H9 (cell line): ENCODE measurements at regions not wholly inside any gene's neighbourhood (a gene's known extent, or its start where the extent isn't known, plus 50 kb on each side); places are given as distances from the start of the nearest gene placed in this dataset.
"Not testable (repeated sequence)": the region's sequence is repeated elsewhere in the genome, so short reads cannot be mapped to it uniquely, and the experiment has no call there.

Experiments
- DNase-seq: peaks from one replicate; pipeline ENCODE4 v3.0.0-alpha.2; 2017
- H2AFZ ChIP-seq: one replicate; pipeline ENCODE4 v1.6.1; 2013; ENCODE audit warnings: mild to moderate bottlenecking, low read length, control low read depth, moderate library complexity
- H2AK5ac ChIP-seq: 2 replicates; pipeline ENCODE4 v1.6.1; 2013; ENCODE audit warnings: low read length, control low read depth, mixed read lengths; ENCODE audit not compliant: insufficient read length
- H2BK120ac ChIP-seq: one replicate; pipeline ENCODE4 v1.6.1; 2013; ENCODE audit warnings: low read depth, mild to moderate bottlenecking, low read length, control low read depth, inconsistent platforms; ENCODE audit not compliant: poor library complexity, severe bottlenecking
- H2BK12ac ChIP-seq: 2 replicates; pipeline ENCODE4 v1.6.1; 2013; ENCODE audit warnings: low read length, control low read depth, mixed read lengths, low read depth; ENCODE audit not compliant: insufficient read length
- H2BK15ac ChIP-seq: 2 replicates; pipeline ENCODE4 v1.6.1; 2013; ENCODE audit warnings: low read depth, low read length, control low read depth
- H2BK20ac ChIP-seq: one replicate; pipeline ENCODE4 v1.6.1; 2013; ENCODE audit warnings: low read depth, mild to moderate bottlenecking, low read length, control low read depth, inconsistent platforms; ENCODE audit not compliant: poor library complexity, severe bottlenecking
- H2BK5ac ChIP-seq: 2 replicates; pipeline ENCODE4 v1.6.1; 2013; ENCODE audit warnings: low read length, control low read depth, mixed read lengths; ENCODE audit not compliant: insufficient read length
- H3K14ac ChIP-seq: 2 replicates; pipeline ENCODE4 v1.6.1; 2013; ENCODE audit warnings: low read length, control low read depth; ENCODE audit not compliant: insufficient read depth
- H3K18ac ChIP-seq: 2 replicates; pipeline ENCODE4 v1.6.1; 2013; ENCODE audit warnings: low read depth, mild to moderate bottlenecking, mixed read lengths, low read length, control low read depth; ENCODE audit not compliant: insufficient read length
- H3K23ac ChIP-seq: 2 replicates; pipeline ENCODE4 v1.6.1; 2013; ENCODE audit warnings: low read length, control low read depth, mixed read lengths, low read depth; ENCODE audit not compliant: insufficient read length
- H3K23me2 ChIP-seq: 2 replicates; pipeline ENCODE4 v1.6.1; 2013; ENCODE audit warnings: low read depth, mild to moderate bottlenecking, mixed read lengths, low read length, control low read depth; ENCODE audit not compliant: insufficient read length, poor library complexity, severe bottlenecking
- H3K27ac ChIP-seq: 2 replicates; pipeline ENCODE4 v1.5.1; 2013; ENCODE audit warnings: low read length, control low read depth, mixed read lengths, low read depth; ENCODE audit not compliant: insufficient read length
- H3K27me3 ChIP-seq: 2 replicates; pipeline ENCODE4 v1.6.1; 2013; ENCODE audit warnings: low read length, control low read depth, inconsistent platforms; ENCODE audit not compliant: insufficient read depth
- H3K4ac ChIP-seq: 2 replicates; pipeline ENCODE4 v1.6.1; 2013; ENCODE audit warnings: low read depth, mild to moderate bottlenecking, control low read depth, inconsistent platforms, low read length, moderate library complexity
- H3K4me1 ChIP-seq: 2 replicates; pipeline ENCODE4 v1.6.1; 2013; ENCODE audit warnings: low read length, control low read depth, inconsistent platforms; ENCODE audit not compliant: insufficient read depth
- H3K4me2 ChIP-seq: 2 replicates; pipeline ENCODE4 v1.6.1; 2013; ENCODE audit warnings: low read length, control low read depth, mixed read lengths; ENCODE audit not compliant: insufficient read length, insufficient read depth
- H3K56ac ChIP-seq: 2 replicates; pipeline ENCODE4 v1.6.1; 2013; ENCODE audit warnings: low read depth, mild to moderate bottlenecking, mixed read lengths, low read length, control low read depth; ENCODE audit not compliant: insufficient read length
- H3K79me1 ChIP-seq: 2 replicates; pipeline ENCODE4 v1.6.1; 2013; ENCODE audit warnings: low read depth, mild to moderate bottlenecking, moderate library complexity, low read length, control low read depth, inconsistent platforms; ENCODE audit not compliant: insufficient read depth, poor library complexity, severe bottlenecking
- H3K79me2 ChIP-seq: 2 replicates; pipeline ENCODE4 v1.6.1; 2013; ENCODE audit warnings: low read length, control low read depth, inconsistent platforms; ENCODE audit not compliant: insufficient read depth
- H3K9ac ChIP-seq: 2 replicates; pipeline ENCODE4 v1.6.1; 2013; ENCODE audit warnings: low read length, control low read depth, mixed read lengths; ENCODE audit not compliant: insufficient read length; ENCODE audit errors: extremely low read depth
- H3K9me3 ChIP-seq: one replicate; pipeline ENCODE4 v1.6.1; 2013; ENCODE audit warnings: low read depth, low read length, inconsistent platforms; ENCODE audit not compliant: control insufficient read depth
- H3T11ph ChIP-seq: one replicate; pipeline ENCODE4 v1.6.1; 2013; ENCODE audit warnings: mild to moderate bottlenecking, low read length, control low read depth, inconsistent platforms
- H4K20me1 ChIP-seq: one replicate; pipeline ENCODE4 v1.6.1; 2013; ENCODE audit not compliant: control insufficient read depth, insufficient read length, insufficient read depth
- H4K5ac ChIP-seq: 2 replicates; pipeline ENCODE4 v1.6.1; 2013; ENCODE audit warnings: low read depth, mild to moderate bottlenecking, mixed read lengths, low read length, control low read depth; ENCODE audit not compliant: insufficient read length
- H4K8ac ChIP-seq: replicated peaks from 2 replicates; pipeline ENCODE4 v1.6.1; 2013; ENCODE audit warnings: low read length, control low read depth, mixed read lengths, low read depth; ENCODE audit not compliant: insufficient read length
- H4K91ac ChIP-seq: 2 replicates; pipeline ENCODE4 v1.6.1; 2013; ENCODE audit warnings: low read depth, mild to moderate bottlenecking, moderate library complexity, mixed read lengths, low read length, control low read depth; ENCODE audit not compliant: insufficient read length
- H3K27ac Mint-ChIP-seq, 3 experiments: 2 replicates in 2 of 3; 3 replicates in 1 of 3; pipeline ENCODE4 v1.8.0; 2020 to 2021; ENCODE audit warnings: mixed read lengths in 3 of 3, mild to moderate bottlenecking in 1 of 3, moderate library complexity in 1 of 3
- H3K27me3 Mint-ChIP-seq: 2 replicates; pipeline ENCODE4 v1.8.0; 2021; ENCODE audit warnings: low read depth, mild to moderate bottlenecking, moderate library complexity, mixed read lengths
- H3K36me3 Mint-ChIP-seq, 3 experiments: 2 replicates in 2 of 3; 3 replicates in 1 of 3; pipeline ENCODE4 v1.8.0; 2020 to 2021; ENCODE audit warnings: low read depth in 3 of 3, mixed read lengths in 3 of 3; ENCODE audit not compliant: insufficient read depth in 1 of 3
- H3K4me1 Mint-ChIP-seq, 2 experiments: 2 replicates each; pipeline ENCODE4 v1.8.0; 2020; ENCODE audit warnings: mixed read lengths in 2 of 2
- H3K4me3 Mint-ChIP-seq, 2 experiments: 2 replicates in 1 of 2; 3 replicates in 1 of 2; pipeline ENCODE4 v1.8.0; 2020 to 2021; ENCODE audit warnings: mild to moderate bottlenecking in 2 of 2, mixed read lengths in 2 of 2, moderate library complexity in 1 of 2
- H3K9me3 Mint-ChIP-seq, 2 experiments: 2 replicates in 1 of 2; 3 replicates in 1 of 2; pipeline ENCODE4 v1.8.0; 2020; ENCODE audit warnings: mild to moderate bottlenecking in 2 of 2, mixed read lengths in 2 of 2, moderate library complexity in 1 of 2
- WGBS: extraction: QIAGEN DNeasy Blood & Tissue Kit; methylation state at CpG from one replicate; pipeline ENCODE4 v1.1.7; 2013; ENCODE audit warnings: missing lambda C conversion rate, low lambda C conversion rate, mixed read lengths; ENCODE audit not compliant: insufficient read length; ENCODE audit errors: extremely low coverage; 5-methylcytosine and 5-hydroxymethylcytosine counted together

DNA sequence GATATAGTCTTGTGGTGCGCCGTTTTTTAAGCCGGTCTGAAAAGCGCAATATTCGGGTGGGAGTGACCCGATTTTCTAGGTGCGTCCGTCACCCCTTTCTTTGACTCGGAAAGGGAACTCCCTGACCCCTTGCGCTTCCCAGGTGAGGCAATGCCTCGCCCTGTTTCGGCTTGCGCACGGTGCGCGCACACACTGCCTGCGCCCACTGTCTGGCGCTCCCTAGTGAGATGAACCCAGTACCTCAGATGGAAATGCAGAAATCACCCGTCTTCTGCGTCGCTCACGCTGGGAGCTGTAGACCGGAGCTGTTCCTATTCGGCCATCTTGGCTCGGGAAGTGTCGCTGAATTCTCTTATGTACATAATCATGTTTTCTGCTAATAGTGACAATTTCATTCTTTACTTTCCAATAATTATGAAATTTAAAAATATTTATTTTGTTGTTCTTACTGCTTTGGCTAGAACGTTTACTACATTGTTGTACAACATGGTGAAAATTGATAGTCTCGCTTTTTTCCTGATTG lies 61.2 kb upstream of the MINDY3 start:
- H2BK20ac ChIP-seq, H2AK5ac ChIP-seq, H4K5ac ChIP-seq, H3K4me2 ChIP-seq, H4K91ac ChIP-seq, H2BK5ac ChIP-seq, H3K14ac ChIP-seq, H3K18ac ChIP-seq, H3K56ac ChIP-seq, H3K9me3 ChIP-seq, H2BK120ac ChIP-seq, H3K27me3 ChIP-seq, H2BK15ac ChIP-seq, H4K8ac ChIP-seq, H3K79me2 ChIP-seq, H3K27me3 Mint-ChIP-seq, H3K27ac Mint-ChIP-seq, H4K20me1 ChIP-seq, H3K27ac ChIP-seq, H2BK12ac ChIP-seq, H3K4me1 ChIP-seq, H3K4ac ChIP-seq, H3K9ac ChIP-seq, H3K23me2 ChIP-seq, H3K79me1 ChIP-seq, H3K23ac ChIP-seq, H3T11ph ChIP-seq, DNase-seq, H3K4me3 Mint-ChIP-seq, H2AFZ ChIP-seq, H3K4me1 Mint-ChIP-seq: not testable (repeated sequence)
- peaks cover 0 to 15% (median 1%) of the 10 kb centered on the region in 3 experiments; a peak in 4 of 7 replicates for H3K36me3 Mint-ChIP-seq
- WGBS, result no CpG with 5 or more reads among the region's 28 CpGs
- H3K9me3 Mint-ChIP-seq, result peaks cover 16 to 19% of the 10 kb centered on the region in 2 experiments
